Sigmoid colon (tissue), 4 donors: ENCODE measurements at regions not wholly inside any gene's neighbourhood (a gene's known extent, or its start where the extent isn't known, plus 50 kb on each side); places are given as distances from the start of the nearest gene placed in this dataset.
"Not testable (repeated sequence)": the region's sequence is repeated elsewhere in the genome, so short reads cannot be mapped to it uniquely, and the experiment has no call there.

Source experiments
- CTCF ChIP-seq, 4 experiments: fragments of 450-650 bp in 3 of 4; fragments of 200-600 bp in 1 of 4; IDR thresholded peaks; one replicate each; pipeline ENCODE4 v1.5.1; 2016 to 2019; ENCODE audit warnings: antibody characterized with exemption in 4 of 4, mild to moderate bottlenecking in 3 of 4, moderate library complexity in 2 of 4
- POLR2AphosphoS5 ChIP-seq, 4 donors: sonication (generic); formaldehyde crosslinking; IDR thresholded peaks; one replicate each; pipeline ENCODE4 v1.6.1; 2017; ENCODE audit warnings: antibody characterized with exemption in 4 of 4

DNA sequence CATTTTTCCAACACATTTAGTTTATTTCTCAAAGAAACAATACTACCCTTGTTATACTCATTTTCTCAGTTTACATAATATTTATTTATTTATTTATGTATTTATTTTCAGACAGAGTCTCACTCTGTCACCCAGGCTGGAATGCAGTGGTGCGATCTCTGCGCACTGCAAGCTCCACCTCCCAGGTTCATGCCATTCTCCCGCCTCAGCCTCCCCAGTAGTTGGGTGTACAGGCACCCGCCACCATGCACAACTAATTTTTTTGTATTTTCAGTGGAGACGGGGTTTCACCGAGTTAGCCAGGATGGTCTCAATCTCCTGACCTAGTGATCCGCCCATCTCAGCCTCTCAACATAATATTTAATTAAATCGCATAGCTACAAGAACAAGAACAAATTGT lies 2183.8 kb upstream of the DEFB115 start:
- not testable (repeated sequence) for TF ChIP-seq CTCF, POLR2AphosphoS5 (IDR thresholded peaks at IDR 0.05)
